GM21717 (cell line): ENCODE measurements at regions not wholly inside any gene's neighbourhood (a gene's known extent, or its start where the extent isn't known, plus 50 kb on each side); places are given as distances from the start of the nearest gene placed in this dataset.

Source experiments
- ATAC-seq: cut with Tn5 transposase; IDR thresholded peaks from one replicate; pipeline ENCODE4 v1.9.1; 2021; ENCODE audit warnings: mild to moderate bottlenecking, moderate library complexity; ENCODE audit not compliant: unreplicated experiment

DNA sequence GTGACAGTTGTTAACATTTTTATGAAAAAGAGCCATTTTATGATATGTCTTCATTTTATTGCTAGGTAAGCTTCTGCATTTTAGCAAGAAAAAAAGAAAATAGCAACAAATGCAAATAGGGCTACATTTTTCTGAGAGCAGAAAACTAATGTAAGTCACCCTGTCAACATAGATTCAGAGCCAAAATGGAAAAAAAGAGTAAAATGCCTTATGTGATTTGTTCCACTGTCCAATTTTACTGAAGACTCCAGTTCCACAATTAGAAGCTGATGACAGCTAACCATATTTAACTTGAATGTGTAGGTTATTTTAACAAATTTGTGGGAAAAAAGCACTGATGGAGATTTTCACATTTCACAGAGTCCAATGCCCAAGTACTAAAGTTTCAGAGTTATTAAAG lies 772.3 kb downstream of the FAT4 start:
- ATAC-seq: no peak

DNA sequence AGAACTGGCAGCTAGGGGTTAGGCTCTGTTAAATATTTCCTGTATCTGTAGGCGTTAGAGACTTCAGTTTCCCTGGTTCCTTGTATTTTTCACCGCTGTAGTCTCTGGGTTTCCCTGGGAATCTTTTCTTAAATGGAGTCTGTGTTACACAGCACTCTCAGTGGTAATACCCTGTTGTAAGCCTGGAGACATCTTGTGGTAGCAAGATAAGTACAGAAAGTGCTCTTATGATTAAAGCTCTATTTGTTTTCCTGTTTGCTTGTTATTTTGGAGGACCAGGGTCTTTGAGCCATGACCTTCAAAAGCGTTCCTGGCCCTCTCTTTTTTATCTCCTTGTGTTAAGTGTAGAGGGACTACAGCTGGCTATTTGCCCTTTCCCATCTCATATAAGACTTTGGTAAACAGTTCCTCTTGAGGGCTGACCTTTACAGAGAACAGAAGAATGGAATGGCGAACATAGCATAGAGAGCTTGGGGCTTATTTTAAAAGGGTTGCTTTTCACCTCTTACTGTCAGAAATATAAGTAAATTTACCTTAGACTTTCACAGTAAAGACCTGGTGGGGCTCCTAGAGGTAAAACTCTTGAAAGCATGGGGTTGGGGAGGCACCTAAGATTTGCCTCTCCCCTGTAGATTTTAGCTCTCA lies 782.5 kb downstream of the FAT4 start:
- ATAC-seq: no peak

DNA sequence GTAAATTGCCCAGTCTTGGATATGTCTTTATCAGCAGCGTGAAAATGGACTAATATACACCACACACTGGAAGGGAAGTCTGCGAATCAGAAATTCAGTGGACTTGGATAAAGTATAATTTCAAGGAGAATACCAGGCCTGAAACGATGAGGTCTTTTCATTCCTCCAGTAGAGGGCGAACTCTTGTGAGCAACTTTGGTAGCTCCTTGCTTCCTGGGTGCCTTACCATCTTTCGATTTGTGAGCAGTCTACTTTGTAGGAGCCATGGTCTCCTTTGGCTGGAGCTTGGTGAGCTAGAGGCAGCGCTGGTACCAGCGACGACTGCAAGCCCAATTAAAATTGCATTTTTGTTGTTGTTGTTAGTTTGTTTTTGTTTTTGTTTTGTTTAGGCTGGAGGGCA lies 791.9 kb downstream of the FAT4 start:
- ATAC-seq: no peak

DNA sequence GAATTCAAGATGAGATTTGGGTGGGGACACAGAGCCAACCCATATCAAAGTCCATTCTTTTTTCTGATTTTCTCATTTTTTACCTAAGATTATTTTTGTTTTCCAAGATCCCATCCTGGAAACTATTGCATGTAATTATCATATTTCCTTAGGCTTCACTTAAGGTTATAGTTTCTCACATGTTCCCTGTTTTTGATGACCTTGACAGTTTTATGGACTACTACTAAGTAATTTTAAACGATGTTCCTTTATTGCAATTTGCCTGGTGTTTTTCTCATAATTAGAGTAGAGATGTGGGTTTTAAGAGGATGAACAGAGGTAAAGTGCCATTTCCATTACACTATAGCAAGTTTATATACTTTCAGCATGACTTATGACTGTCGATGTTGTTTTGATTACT lies 795.1 kb downstream of the FAT4 start:
- no peak for ATAC-seq

DNA sequence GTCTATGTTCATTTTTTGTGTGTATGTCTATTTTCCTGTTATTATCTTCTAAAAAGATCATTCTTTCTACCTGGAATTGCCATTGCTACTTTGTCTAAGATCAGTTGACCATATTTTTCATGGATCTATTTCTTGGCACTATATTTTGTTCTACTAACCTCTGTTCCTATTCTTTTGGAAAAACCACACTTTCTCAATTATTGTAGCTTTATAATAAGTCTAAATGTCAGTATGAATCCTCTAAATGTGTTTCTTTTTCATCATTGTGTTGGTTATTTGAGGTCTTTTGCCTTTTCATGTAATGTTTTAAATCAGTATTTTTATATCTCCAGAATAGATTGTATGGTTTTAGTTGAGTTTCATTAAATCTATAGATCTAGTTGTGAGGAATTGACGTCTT lies 798.3 kb downstream of the FAT4 start:
- ATAC-seq: no peak

DNA sequence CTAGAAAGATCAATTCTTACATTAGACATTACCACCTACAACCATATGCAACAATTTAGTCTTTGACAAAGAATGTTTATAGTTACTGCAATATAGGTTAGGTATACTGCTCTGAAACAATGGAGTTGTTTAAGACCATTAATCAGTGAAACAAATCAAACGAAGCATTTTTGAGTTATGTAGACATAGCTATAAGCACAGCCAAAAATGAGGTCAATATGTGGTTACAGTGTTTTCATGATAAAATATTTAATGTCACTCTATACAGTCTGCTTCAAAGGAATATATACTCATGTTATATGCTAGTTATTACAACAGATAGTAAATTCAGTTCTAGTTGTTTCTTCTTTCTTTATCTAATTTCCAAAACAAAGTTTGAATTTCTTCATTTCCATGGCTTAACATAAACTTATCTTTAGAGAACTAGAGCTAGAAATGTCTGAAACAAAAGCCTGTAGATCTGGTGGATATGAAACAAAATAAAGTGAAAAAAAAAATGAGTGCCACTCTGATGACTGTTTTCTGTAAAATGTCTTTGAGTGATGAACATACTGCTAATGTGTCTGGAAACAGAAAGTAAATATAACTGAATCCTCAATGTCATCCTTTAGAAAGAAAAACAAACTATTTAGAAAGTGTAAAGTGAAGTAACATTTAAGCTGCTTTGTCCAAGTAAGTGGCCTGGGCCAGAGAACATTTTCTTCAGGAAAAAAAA lies 809.0 kb downstream of the FAT4 start:
- ATAC-seq: no peak

DNA sequence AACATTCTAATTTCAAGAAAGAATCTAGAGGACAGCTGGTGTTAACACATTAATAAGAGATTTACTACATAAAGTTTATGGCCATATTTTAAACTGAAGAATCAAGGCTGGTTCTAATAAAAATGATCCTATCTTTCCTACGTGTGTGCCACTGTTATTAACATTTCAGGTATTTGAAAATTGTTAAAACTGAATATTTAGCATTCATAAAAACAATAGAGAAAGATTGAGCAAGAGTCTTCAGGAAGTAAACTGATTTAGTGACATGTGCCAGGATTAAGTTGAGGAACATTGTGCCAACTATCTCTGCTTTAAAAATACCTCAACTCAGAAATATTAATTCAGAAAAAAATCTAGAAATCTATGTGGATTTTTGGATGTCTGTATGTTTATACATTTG lies 810.1 kb downstream of the FAT4 start:
- ATAC-seq: no peak

DNA sequence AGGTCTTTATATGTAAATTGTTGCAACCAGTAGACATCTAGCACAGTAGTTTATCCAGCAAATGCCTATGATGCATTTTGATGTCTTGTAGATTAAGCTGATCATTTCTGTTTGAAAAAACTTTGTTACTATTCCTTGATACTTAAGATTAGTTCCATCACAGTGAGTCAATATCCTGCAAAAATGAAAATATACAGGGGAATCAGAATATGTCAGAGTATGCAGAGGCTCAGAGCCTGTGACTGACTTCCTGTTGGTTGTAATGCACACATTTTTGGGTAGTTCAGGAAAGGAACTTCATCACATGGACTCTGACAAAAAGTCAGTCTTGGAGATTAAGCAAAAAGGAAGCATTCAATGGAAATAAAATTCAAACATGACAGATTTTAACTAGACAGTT lies 815.5 kb downstream of the FAT4 start:
- no peak for ATAC-seq

DNA sequence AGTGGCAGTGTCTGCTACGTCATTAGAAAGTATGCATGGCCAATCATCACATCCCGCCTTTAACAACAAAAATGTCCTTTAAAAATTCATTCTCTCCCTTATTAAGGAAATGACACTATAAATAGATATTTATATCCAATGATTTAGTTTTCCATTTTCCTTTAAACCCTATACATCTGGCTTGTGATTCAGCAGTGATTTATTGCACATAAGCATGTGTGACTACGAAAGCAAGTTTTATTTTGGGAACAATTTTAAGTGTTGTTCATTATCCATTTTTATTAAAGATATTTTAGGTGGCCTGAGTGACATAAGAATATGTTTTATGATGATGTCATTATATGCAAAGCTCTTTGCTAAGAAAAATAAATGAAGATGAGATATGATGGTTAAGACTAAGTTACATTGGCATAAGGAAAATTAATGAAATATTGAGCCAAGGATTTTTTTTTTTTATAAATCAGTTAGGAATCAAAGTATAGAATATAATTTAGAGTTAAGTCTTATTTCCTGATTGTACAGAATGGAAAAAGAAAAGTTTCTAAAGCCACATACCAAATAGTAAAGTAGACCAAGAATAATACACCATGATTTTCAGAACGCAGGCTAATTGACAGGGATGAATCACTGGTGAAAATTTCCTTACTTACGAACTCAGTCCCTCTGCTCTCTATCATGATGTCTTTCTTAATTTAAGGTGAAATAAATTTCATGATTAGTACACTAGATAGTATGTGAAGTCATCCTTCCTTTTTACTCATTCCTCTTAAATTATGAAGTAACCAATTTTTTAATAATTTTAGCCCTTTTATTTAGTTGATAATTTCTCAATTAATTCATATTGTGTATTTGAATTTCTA lies 822.4 kb downstream of the FAT4 start:
- no peak for ATAC-seq

DNA sequence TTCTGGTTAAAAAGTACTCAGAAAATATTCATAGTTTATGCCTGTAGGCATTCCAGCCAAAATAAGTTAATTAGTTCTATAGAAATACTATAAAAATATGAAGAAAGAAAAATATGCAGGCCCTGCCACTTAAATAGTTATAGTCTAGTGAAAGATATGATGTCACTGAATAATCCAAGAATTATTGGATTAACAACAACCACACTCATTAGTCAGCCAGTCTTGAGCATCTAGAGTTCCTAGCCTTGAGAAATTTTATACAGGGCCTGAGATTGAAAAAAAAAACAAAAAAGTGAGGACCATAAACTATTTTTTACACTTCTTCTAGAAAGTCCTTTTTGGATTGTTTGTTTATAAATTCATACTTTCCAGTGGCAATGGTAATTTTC lies 823.0 kb downstream of the FAT4 start:
- ATAC-seq: no peak

DNA sequence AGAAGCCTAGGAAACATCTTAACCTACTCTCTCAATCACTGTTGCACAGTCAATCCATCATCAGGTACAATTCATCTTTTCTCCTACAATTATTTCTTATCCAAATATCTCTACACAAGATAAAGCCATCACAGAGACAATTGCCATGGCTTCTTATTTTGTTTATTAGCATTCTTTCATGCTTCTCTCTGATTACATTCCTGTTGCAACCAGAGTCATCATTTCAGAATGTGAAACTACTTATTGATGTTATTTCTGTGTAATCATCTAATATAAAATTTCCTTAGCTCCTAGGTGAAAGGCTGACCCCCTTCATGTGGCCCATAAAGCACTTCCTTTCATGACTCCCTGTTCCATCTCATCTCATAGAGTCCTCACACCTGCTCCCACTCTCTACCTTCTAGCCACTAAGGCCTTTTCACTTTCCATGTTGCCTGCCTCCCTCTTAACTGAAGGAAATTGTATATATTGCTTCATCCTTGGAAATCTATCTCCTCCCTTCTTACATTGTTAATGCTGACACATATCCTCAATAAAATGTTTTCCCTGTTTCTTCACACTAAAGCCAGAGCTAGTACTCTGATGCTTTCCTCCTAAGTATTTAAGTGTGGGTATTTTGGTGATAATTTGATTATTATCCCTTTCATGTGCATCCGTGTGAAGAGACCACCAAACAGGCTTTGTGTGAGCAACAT lies 829.9 kb downstream of the FAT4 start:
- ATAC-seq: no peak

DNA sequence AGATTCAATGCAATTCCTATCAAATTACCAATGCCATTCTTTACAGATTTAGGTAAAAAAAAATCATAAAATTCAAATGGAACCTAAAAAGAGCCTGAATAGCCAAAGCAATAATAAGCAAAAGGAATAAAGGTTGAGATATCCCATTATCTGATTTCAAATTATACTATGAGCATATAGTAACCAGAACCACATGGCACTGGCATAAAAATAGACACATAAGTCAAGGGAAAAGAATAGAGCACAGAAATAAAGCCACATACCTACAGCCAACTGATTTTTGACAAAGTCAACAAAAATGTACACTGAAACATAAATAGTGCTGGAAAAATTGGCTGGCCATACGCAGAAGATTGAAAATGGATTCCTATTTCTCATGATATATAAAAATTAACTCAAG lies 853.7 kb downstream of the FAT4 start:
- no peak for ATAC-seq

DNA sequence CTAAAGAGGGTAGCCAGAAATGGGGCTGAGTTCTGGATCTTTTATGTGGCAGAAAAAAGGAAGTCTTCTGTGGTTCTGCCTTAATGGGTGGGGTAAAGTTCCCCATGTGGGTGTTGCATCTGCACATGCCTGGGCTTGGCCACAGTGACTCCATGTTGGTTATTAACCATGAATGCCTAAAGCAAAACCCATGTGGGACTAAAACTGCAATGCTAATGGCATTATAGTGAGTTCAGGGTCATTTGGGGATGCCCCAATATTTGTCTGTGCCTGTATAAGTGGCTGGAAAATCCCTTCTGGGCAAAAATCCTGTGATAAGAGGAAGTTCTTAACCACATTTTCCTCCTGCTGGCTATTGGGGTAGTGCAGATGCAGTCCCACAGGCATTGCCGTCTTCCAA lies 857.4 kb downstream of the FAT4 start:
- no peak for ATAC-seq

DNA sequence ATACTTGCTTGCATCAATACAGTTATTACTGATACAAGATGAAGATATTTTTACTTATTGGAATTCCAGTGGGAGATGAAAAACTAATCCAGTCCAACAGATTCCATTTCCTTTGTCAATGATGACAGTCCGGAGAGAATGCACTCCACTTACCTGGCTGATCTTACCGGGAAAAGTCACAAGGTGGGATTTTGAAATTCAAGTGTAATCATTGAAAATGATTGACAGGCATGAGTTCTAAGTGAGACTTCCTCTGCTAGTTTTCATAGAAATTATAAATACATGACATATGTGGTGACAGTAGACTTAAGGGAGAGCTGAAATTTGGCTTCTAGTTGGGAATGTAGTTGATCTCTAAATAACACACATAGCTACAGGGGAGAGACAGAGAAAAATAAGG lies 859.9 kb downstream of the FAT4 start:
- no peak for ATAC-seq

DNA sequence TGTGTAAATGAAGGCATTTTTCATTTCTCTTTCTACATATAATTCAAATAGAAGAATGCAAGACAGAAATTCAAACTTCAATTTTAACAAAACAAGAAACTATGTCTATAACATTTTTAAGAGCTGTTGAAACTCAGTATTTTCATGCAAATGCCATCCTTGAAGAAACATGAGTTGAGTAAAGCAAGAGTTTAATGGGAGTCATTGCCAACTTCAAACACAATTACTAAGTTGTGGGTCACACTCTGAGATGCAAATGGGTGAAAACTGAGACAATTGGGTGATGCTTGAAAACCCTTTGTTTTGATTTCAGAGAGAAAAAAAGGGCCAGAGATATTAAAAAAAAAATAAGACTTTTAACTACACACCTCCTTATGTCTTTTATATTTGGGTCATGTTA lies 865.9 kb downstream of the FAT4 start:
- ATAC-seq: no peak

DNA sequence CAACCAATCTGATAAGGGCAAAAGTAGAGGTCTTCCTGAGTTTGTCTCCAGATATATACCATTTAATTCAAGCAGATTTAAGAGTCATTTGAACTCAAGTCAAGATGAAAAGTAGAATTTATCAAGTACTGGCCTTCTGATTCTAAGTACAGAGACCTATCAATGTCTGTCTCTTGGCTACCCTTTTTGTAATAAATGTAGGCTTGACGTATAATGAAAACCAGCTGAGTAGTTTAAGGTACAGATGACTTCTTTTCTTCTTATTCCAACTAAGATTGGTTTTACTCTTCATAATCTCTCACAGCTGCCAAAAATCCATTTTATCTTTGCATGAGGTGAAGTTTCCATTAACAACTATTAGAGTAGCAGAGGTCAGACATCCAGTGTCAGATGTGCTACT lies 867.6 kb downstream of the FAT4 start:
- no peak for ATAC-seq

DNA sequence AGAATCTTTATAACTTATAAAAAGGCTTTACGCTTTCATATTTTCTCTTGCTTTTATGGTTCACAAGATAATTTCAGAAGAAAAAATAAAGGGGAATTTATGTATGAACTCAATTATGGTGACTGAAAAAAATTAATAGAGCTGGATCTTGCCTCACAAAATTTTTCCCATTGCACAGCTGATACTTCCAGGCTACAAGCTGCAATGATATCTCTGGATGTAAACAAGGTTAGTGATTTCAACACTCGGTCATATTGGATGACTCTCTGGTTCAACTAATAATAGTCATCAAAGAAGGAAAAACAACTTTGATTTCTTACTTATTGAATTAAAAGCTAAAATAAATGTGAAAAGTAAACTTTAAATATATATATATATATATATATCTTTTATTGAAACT lies 868.0 kb downstream of the FAT4 start:
- ATAC-seq: no peak

DNA sequence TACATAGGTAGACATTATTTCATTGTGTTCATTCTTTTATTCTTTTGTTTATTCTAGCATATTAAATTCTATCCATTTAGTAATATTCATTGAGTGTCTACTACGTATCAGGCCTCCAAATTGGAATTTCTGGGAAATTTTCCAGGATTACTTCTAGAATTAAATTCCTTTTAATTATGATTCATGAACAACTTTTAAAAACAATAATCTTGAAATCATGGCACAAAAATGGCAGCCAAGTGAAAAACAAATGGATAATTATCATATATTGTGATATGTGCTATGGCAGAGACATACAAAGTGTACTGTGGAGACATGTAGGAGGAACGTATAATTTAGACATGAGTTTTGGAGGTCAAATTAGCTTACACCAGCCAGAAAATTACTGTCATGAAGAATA lies 868.5 kb downstream of the FAT4 start:
- ATAC-seq: no peak

DNA sequence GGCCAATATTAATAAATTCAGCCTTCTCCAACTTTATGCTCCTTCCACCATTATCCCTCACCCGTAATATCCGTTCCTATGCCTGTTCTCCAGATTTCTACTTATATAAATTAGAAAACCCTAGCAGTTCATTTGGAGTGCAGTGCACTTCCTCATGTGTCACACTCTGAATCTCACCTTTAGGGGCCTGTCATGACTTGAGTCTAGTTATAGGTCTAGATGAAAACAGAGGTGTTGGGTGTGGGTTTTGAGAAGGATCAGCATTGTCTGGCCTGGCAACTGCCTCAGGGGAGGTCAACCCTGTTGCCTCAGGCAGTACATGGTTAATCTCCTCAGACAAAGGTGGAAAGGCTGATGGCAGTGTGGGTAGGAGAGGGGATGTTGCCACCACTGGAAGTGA lies 876.8 kb downstream of the FAT4 start:
- no peak for ATAC-seq

DNA sequence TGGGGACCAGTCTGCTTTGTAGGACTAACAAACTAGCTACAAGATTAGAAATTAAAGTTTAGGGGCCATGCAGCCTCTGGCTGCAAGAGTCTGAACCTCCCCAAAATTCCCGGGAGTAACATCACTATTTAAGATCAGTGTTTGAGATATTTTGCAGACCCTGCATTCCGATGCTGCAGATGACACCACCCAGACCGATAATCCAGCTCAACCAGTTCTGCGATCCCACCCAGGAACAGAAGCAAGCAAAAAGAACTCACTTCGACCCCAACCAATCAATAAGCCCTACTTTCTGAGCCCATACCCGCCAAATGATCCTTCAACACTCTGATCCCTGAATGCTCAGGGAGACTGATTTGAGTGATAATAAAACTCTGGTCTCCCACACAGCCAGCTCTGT lies 877.8 kb downstream of the FAT4 start:
- ATAC-seq: no peak
